Esophagus muscularis mucosa (tissue), 4 donors: ENCODE measurements at regions not wholly inside any gene's neighbourhood (a gene's known extent, or its start where the extent isn't known, plus 50 kb on each side); places are given as distances from the start of the nearest gene placed in this dataset.
"Not testable (repeated sequence)": the region's sequence is repeated elsewhere in the genome, so short reads cannot be mapped to it uniquely, and the experiment has no call there.

Source experiments
- DNase-seq: peaks from one replicate; pipeline ENCODE4 v3.0.0-alpha.2; 2017; ENCODE audit errors: extremely low spot score
- H3K27ac ChIP-seq, 4 donors: fragments of 200-600 bp; sonication (generic); replicated peaks in 1 of 4; 1 replicate in 3 of 4; 2 replicates in 1 of 4; pipeline ENCODE4 v1.5.1; 2016 to 2019; ENCODE audit warnings: mild to moderate bottlenecking in 1 of 4
- H3K27me3 ChIP-seq, 4 donors: fragments of 200-600 bp; sonication (generic); one replicate each; pipeline versions ENCODE4 v1.5.1 to v1.6.0; 2016 to 2019
- H3K36me3 ChIP-seq, 4 donors: fragments of 200-600 bp; sonication (generic); one replicate each; pipeline ENCODE4 v1.5.1; 2016 to 2019
- H3K4me1 ChIP-seq, 4 donors: fragments of 200-600 bp; sonication (generic); one replicate each; pipeline ENCODE4 v1.5.1; 2016 to 2019
- H3K4me3 ChIP-seq, 4 donors: fragments of 200-600 bp; sonication (generic); 1 replicate in 2 of 4; 2 replicates in 2 of 4; pipeline ENCODE4 v1.5.1; 2016 to 2019; ENCODE audit warnings: mild to moderate bottlenecking in 4 of 4, moderate library complexity in 1 of 4
- H3K9me3 ChIP-seq, 4 donors: fragments of 200-600 bp; sonication (generic); 1 replicate in 3 of 4; 2 replicates in 1 of 4; pipeline ENCODE4 v1.5.1; 2016 to 2019
- CTCF ChIP-seq, 3 experiments: fragments of 200-600 bp in 2 of 3; fragments of 450-650 bp in 1 of 3; sonication (generic) in 2 of 3; IDR thresholded peaks; one replicate each; pipeline ENCODE4 v1.5.1; 2017 to 2019; ENCODE audit warnings: antibody characterized with exemption in 3 of 3, mild to moderate bottlenecking in 2 of 3, moderate library complexity in 1 of 3
- EP300 ChIP-seq: sonication (generic); formaldehyde crosslinking; IDR thresholded peaks from one replicate; pipeline ENCODE4 v1.6.1; 2017; ENCODE audit warnings: antibody characterized with exemption
- POLR2A ChIP-seq: fragments of 450-650 bp; IDR thresholded peaks from one replicate; pipeline ENCODE4 v1.6.1; 2017; ENCODE audit warnings: antibody characterized with exemption, moderate library complexity, mild to moderate bottlenecking, low read depth
- POLR2AphosphoS5 ChIP-seq, 2 donors: sonication (generic); formaldehyde crosslinking; IDR thresholded peaks; one replicate each; pipeline ENCODE4 v1.6.1; 2017; ENCODE audit warnings: antibody characterized with exemption in 2 of 2
- WGBS: methylation state at CpG from one replicate; pipeline ENCODE4 v1.1.5; 2018; 5-methylcytosine and 5-hydroxymethylcytosine counted together
- intact Hi-C: fragments of 100-400 bp; cut with DNase I; formaldehyde crosslinking; loops from one replicate; pipeline ENCODE4 v1.15.1; 2023

DNA sequence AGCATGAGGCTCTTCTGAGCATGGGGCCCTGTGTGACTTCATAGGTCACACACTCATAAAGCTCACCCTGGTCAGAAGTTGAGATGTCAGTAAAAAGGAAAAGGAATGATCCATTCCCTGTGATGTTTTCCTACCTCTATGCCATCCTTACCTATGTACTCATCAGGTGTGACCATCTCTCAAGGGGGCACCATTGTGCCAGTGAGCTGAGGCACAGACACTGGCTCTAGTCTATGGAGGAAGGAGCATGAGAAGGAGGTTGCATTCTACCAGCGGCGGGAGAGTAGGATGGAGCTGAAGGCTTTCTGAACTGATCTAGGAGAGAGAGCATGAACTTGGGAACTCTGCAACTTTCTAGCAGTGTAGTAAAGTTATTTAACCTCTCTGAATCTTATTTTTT lies 65.8 kb upstream of the RGL1 start:
- peaks cover 14 to 21% (median 17%) of the 10 kb centered on the region in 4 donors for H3K4me1 ChIP-seq
- 84% methylated on average over 2 of the region's 2 CpGs for WGBS
- no peaks in the 10 kb centered on the region for H3K9me3 ChIP-seq
- no peak for DNase-seq
- H3K4me3 ChIP-seq: no peak overlapping the region
- H3K36me3 ChIP-seq: no peaks in the 10 kb centered on the region
- no peaks in the 10 kb centered on the region for H3K27me3 ChIP-seq
- H3K27ac ChIP-seq: no peak overlapping the region
- no peak for TF ChIP-seq EP300
- TF ChIP-seq CTCF (IDR thresholded peaks at IDR 0.05): no peak
- no peak for TF ChIP-seq POLR2A
- TF ChIP-seq POLR2AphosphoS5 (IDR thresholded peaks at IDR 0.05): no peak
- intact Hi-C loops: no loop called here

DNA sequence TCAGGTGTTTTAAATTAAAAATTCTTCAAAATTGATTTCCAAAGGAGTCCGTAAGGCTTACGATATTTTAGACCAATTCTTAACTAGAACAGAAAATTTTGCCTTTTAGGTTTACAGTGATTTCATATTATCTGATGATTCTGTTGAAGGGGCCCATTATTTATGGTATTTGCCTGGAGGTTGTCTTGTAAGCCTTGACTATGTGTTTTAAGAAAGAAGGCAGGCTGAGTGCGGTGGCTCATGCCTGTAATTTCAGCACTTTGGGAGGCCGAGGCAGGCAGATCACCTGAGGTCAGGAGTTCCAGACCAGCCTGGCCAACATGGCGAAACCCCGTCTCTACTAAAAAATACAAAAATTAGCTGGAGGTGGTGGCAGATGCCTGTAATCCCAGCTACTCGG lies 67.0 kb upstream of the RGL1 start:
- H3K4me1 ChIP-seq: peaks cover 15 to 25% (median 20%) of the 10 kb centered on the region in 4 donors
- 93% methylated on average over 7 of the region's 7 CpGs for WGBS
- H3K4me3 ChIP-seq, DNase-seq, H3K27me3 ChIP-seq, H3K36me3 ChIP-seq, H3K27ac ChIP-seq, H3K9me3 ChIP-seq, intact Hi-C loops: not testable (repeated sequence)

- no peak overlapping the region for H3K27ac ChIP-seq
- no peak for DNase-seq
- no peaks in the 10 kb centered on the region for H3K36me3 ChIP-seq
- H3K4me1 ChIP-seq: peaks cover 15 to 25% (median 20%) of the 10 kb centered on the region in 4 donors
- intact Hi-C loops: no loop called here
- H3K9me3 ChIP-seq: no peaks in the 10 kb centered on the region
- no peak overlapping the region for H3K4me3 ChIP-seq
- no peak for TF ChIP-seq POLR2AphosphoS5 (IDR thresholded peaks at IDR 0.05)
- no peak for TF ChIP-seq CTCF (IDR thresholded peaks at IDR 0.05)
- TF ChIP-seq EP300: no peak
- TF ChIP-seq POLR2A: no peak
- no peaks in the 10 kb centered on the region for H3K27me3 ChIP-seq
Measured at GRCh38 chr1:183736343-183736742, 68.6 kb upstream of the RGL1 start.

DNA sequence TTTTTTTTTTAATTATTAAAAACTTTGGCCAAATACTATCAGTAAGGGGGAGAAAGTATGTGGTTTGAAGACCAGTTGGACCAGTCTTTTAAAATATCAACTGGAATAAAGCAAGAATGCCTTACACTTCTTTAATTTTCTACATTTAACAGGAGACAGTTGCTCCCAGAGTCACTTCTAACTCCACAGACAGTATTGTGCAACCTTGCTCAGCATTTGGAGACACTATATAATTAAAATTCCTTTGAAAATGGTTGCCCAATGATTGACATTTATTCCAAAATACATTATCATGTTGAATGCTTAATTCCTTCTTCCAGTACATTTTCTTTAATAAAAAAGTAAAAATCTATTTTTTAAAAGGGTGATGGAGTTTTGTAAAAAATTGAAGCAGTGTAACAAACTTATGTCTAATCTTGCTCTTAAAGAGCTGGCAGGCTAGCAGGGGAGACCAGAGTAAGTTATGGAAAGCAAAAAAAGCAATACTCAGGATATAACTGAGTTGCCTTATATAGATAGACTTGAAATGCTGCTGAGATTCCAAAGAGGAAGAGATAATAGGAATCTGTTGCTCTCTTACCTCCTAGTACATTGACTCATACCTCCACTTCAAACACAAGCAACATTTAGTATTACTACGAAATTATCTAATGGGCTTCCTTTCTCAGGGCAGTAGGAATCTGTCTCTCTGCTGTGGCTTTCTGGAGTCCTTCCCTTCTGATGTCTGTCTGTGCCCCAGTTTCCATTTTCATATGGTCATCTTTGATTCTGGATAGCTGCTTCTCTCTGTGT lies 69.7 kb upstream of the RGL1 start:
- no peaks in the 10 kb centered on the region for H3K9me3 ChIP-seq
- WGBS: 47% methylated on average over 1 of the region's 1 CpG
- TF ChIP-seq POLR2A (no peak), EP300 (no peak), CTCF (IDR thresholded peaks at IDR 0.05) (no peak), POLR2AphosphoS5 (IDR thresholded peaks at IDR 0.05) (no peak)
- H3K27me3 ChIP-seq: no peaks in the 10 kb centered on the region
- DNase-seq: no peak
- intact Hi-C loops: no loop called here
- peak overlapping the region in 1 of 4 donors; percentile 10 for H3K4me3 ChIP-seq
- H3K36me3 ChIP-seq: no peaks in the 10 kb centered on the region
- H3K4me1 ChIP-seq: peaks cover 18 to 24% (median 20%) of the 10 kb centered on the region in 4 donors
- peak overlapping the region in 3 of 4 donors; percentile 20 to 53 (median 22) for H3K27ac ChIP-seq

DNA sequence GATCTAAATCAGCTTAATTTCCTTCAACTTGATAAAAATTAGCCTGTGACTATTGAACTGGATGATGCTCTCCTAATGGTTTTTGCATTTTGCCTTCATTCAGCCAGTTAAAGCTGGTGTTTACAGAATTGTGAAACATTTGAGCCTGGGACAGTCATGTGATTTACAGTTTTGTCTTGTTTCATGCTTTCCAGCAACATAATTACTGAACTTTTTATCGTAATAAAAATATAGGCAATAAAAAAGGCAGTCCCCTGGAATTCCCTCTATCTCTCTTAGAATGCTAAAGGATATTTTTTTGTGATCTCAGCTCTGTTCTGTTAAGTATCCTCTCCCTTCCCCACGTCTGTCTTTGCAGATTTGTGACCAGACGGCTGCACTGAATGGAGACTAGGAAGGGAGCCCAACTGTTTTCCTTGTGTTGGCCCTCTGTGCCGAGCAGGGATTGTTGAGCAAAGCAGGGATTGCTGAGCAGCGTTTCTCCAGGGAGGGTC lies 70.3 kb upstream of the RGL1 start:
- Histone ChIP-seq H3K27ac (peak overlapping the region in 3 of 4 donors; percentile 20 to 53 (median 22)), H3K36me3 (no peaks in the 10 kb centered on the region), H3K27me3 (no peaks in the 10 kb centered on the region), H3K4me1 (peaks cover 19 to 21% (median 19%) of the 10 kb centered on the region in 4 donors), H3K4me3 (peak overlapping the region in 1 of 4 donors; percentile 10), H3K9me3 (no peaks in the 10 kb centered on the region)
- no peak for DNase-seq
- intact Hi-C loops: no loop called here
- WGBS: 19% methylated on average over 5 of the region's 5 CpGs
- TF ChIP-seq POLR2AphosphoS5 (IDR thresholded peaks at IDR 0.05) (no peak), POLR2A (no peak), CTCF (IDR thresholded peaks at IDR 0.05) (no peak), EP300 (no peak)
